CD8-positive, alpha-beta memory T cell (primary cell): ENCODE measurements at regions not wholly inside any gene's neighbourhood (a gene's known extent, or its start where the extent isn't known, plus 50 kb on each side); places are given as distances from the start of the nearest gene placed in this dataset.

Experiments used
- CTCF ChIA-PET: fragments of 350-600 bp; sonication (Branson Sonifier 250); formaldehyde crosslinking; loops from one replicate; lab custom pipeline; 2021; ENCODE audit warnings: antibody characterized with exemption; lab: Charles Lee
- POLR2A ChIA-PET: fragments of 350-600 bp; sonication (Branson Sonifier 250); formaldehyde crosslinking; loops from one replicate; lab custom pipeline; 2021; ENCODE audit warnings: antibody characterized with exemption; lab: Charles Lee
- DNase-seq, 5 donors: peaks; one replicate each; pipeline versions ENCODE4 v3.0.0 to v3.0.0-alpha.2; 2020 to 2022; ENCODE audit warnings: mixed read lengths in 1 of 5
- H3K27ac ChIP-seq: one replicate; pipeline ENCODE4 v1.7.0; 2013; ENCODE audit warnings: low read depth, mild to moderate bottlenecking, low read length, moderate library complexity
- H3K27me3 ChIP-seq: 2 replicates; pipeline ENCODE4 v1.7.0; 2013; ENCODE audit warnings: low read length, mild to moderate bottlenecking; ENCODE audit not compliant: insufficient read depth, poor library complexity, severe bottlenecking
- H3K36me3 ChIP-seq: 2 replicates; pipeline ENCODE4 v1.7.0; 2013; ENCODE audit warnings: mild to moderate bottlenecking, low read length, moderate library complexity; ENCODE audit not compliant: insufficient read depth
- H3K4me1 ChIP-seq: 2 replicates; pipeline ENCODE4 v1.7.0; 2013; ENCODE audit warnings: mild to moderate bottlenecking, low read length, moderate library complexity; ENCODE audit not compliant: insufficient read depth
- H3K4me3 ChIP-seq: 2 replicates; pipeline ENCODE4 v1.7.0; 2013; ENCODE audit warnings: mild to moderate bottlenecking, low read length
- H3K9me3 ChIP-seq: 2 replicates; pipeline ENCODE4 v1.7.0; 2013; ENCODE audit warnings: mild to moderate bottlenecking, low read length
- H3K27ac Mint-ChIP-seq, 8 donors: one replicate each; pipeline ENCODE4 v1.8.0; 2020 to 2021; ENCODE audit warnings: mixed read lengths in 8 of 8, mild to moderate bottlenecking in 6 of 8, inconsistent platforms in 3 of 8, moderate library complexity in 3 of 8
- H3K27me3 Mint-ChIP-seq, 2 donors: one replicate each; pipeline ENCODE4 v1.8.0; 2020 to 2021; ENCODE audit warnings: mixed read lengths in 2 of 2, mild to moderate bottlenecking in 1 of 2, moderate library complexity in 1 of 2
- H3K36me3 Mint-ChIP-seq, 3 donors: one replicate each; pipeline ENCODE4 v1.8.0; 2020 to 2021; ENCODE audit warnings: mixed read lengths in 3 of 3, inconsistent platforms in 1 of 3, mild to moderate bottlenecking in 1 of 3
- H3K4me1 Mint-ChIP-seq, 3 donors: one replicate each; pipeline ENCODE4 v1.8.0; 2020 to 2021; ENCODE audit warnings: mixed read lengths in 3 of 3, inconsistent platforms in 1 of 3, mild to moderate bottlenecking in 1 of 3
- H3K4me3 Mint-ChIP-seq, 7 donors: one replicate each; pipeline ENCODE4 v1.8.0; 2020 to 2021; ENCODE audit warnings: mixed read lengths in 7 of 7, mild to moderate bottlenecking in 6 of 7, moderate library complexity in 4 of 7, inconsistent platforms in 2 of 7
- H3K9me3 Mint-ChIP-seq, 5 donors: one replicate each; pipeline ENCODE4 v1.8.0; 2020 to 2022; ENCODE audit warnings: mixed read lengths in 5 of 5, mild to moderate bottlenecking in 3 of 5, moderate library complexity in 2 of 5, inconsistent platforms in 1 of 5

DNA sequence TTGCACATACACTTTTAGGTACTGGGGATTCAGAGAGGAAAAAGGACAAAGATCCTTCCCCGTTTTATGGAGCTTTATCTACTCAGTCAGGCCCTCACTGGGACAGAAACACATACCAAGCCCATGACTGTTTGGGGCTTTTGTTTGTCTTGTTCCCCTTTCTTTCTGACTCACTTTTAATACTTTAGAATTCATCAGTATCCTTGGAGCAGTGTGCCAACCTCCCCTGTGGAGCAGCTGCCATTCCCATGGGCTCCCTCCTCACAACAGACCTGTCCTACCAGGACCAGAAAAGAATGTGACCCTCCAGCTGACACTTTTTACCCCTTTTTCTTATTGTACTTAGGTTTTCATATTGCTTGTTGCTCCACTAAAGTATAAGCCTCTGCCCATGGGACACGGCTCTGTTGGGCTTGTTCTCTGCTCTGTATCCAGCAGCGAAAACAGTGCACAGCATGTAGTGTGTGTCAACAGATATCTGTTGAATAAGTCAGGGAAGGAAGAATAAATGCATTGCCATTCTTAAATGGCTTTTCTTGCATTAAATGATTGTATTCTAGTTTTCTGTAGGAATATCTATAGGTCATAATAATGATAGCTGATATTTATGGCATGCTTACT, 431.1 kb downstream of the EFNB2 start:
- Mint-ChIP-seq H3K4me3 (no peak overlapping the region), H3K36me3 (no peaks in the 10 kb centered on the region), H3K27ac (no peak overlapping the region), H3K27me3 (no peaks in the 10 kb centered on the region), H3K4me1 (no peaks in the 10 kb centered on the region), H3K9me3 (peaks cover 0 to 8% (median 0%) of the 10 kb centered on the region in 5 donors)
- ChIA-PET CTCF (no interaction called here), POLR2A (interaction anchor here (0.5 kb wide), 1 partner anchor 18 kb away, joined by 6 read pairs; no protein-coding TSS in a partner anchor)
- Histone ChIP-seq H3K36me3 (no peaks in the 10 kb centered on the region), H3K27me3 (no peaks in the 10 kb centered on the region), H3K9me3 (no peaks in the 10 kb centered on the region), H3K4me1 (no peaks in the 10 kb centered on the region), H3K4me3 (no peak overlapping the region), H3K27ac (no peak overlapping the region)
- no peak for DNase-seq

DNA sequence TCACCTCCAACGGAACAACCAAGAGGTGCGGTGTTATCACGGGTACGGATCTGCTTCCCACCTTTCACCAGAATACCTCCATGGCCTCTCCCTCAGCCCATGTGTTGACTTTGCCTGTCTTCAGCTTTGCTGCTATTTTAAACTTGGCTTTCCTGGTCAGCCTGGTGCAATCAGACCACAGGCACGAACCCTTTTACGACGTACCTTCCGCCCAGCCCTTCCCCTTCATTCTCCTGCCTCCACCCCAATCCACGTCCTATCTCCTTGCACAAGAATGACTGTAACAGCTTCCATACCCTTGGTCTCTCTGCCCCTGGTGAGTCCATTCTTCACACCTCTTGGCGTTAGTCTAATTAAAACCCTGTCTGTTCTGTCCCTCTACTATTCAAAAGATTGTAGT, 431.7 kb downstream of the EFNB2 start:
- Mint-ChIP-seq H3K27me3 (no peaks in the 10 kb centered on the region), H3K4me1 (no peaks in the 10 kb centered on the region), H3K9me3 (peaks cover 0 to 8% (median 0%) of the 10 kb centered on the region in 5 donors), H3K27ac (no peak overlapping the region), H3K36me3 (no peaks in the 10 kb centered on the region), H3K4me3 (no peak overlapping the region)
- no peaks in the 10 kb centered on the region for H3K36me3 ChIP-seq
- ChIA-PET CTCF (no interaction called here), POLR2A (no interaction called here)
- no peaks in the 10 kb centered on the region for H3K27me3 ChIP-seq
- no peak for DNase-seq
- no peaks in the 10 kb centered on the region for H3K4me1 ChIP-seq
- H3K27ac ChIP-seq = no peak overlapping the region
- no peak overlapping the region for H3K4me3 ChIP-seq
- no peaks in the 10 kb centered on the region for H3K9me3 ChIP-seq

DNA sequence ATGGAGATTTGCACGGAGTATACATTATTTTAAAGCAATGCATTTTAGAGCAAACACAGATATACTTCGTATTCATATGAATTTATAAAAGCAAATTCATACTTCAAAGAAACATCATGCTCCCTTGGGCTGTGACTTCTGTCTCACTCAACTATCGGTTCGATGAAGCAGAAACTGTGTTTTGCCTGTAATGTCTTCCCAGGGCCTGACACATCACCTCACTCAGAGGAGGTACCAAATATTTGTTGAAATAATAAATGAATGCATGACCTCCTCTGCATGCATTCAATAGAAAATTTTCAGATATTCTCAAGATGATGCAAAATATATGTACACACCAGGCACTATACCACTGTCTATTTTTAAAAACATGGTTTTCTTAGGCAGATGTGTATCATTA, 432.7 kb downstream of the EFNB2 start:
- Histone ChIP-seq H3K9me3 (no peaks in the 10 kb centered on the region), H3K27ac (no peak overlapping the region), H3K4me1 (no peaks in the 10 kb centered on the region), H3K27me3 (no peaks in the 10 kb centered on the region), H3K36me3 (no peaks in the 10 kb centered on the region), H3K4me3 (no peak overlapping the region)
- H3K4me1 Mint-ChIP-seq = no peaks in the 10 kb centered on the region
- no peaks in the 10 kb centered on the region for H3K27me3 Mint-ChIP-seq
- H3K4me3 Mint-ChIP-seq = no peak overlapping the region
- peaks cover 0 to 8% (median 0%) of the 10 kb centered on the region in 5 donors for H3K9me3 Mint-ChIP-seq
- no peak for DNase-seq
- H3K27ac Mint-ChIP-seq = no peak overlapping the region
- CTCF ChIA-PET = no interaction called here
- H3K36me3 Mint-ChIP-seq = no peaks in the 10 kb centered on the region
- POLR2A ChIA-PET = no interaction called here

DNA sequence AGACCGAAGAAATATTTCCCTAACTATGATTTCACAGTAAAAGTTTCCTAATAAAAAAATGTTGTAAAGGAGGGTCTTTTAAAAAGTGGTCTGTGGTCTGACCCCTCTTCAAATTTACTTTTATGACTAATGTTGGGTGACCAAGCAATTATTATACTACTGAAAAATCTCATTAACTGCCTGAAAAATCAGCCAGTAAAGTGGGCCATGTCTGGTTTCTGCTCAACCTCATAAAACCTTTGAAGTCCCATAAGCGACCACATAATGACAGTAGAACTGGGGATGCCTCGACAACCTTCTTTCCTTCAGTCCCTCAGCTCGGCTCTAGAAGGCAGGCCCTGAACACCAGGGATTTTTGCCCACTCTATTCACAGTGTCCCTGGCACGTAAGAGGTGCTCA, 434.3 kb downstream of the EFNB2 start:
- no peaks in the 10 kb centered on the region for H3K36me3 Mint-ChIP-seq
- Histone ChIP-seq H3K36me3 (no peaks in the 10 kb centered on the region), H3K4me3 (no peak overlapping the region), H3K27me3 (no peaks in the 10 kb centered on the region), H3K9me3 (no peaks in the 10 kb centered on the region), H3K27ac (no peak overlapping the region), H3K4me1 (no peaks in the 10 kb centered on the region)
- no peak overlapping the region for H3K27ac Mint-ChIP-seq
- DNase-seq = no peak
- CTCF ChIA-PET = no interaction called here
- POLR2A ChIA-PET = no interaction called here
- H3K9me3 Mint-ChIP-seq = peaks cover 0 to 2% (median 0%) of the 10 kb centered on the region in 5 donors
- H3K4me1 Mint-ChIP-seq = no peaks in the 10 kb centered on the region
- no peak overlapping the region for H3K4me3 Mint-ChIP-seq
- H3K27me3 Mint-ChIP-seq = no peaks in the 10 kb centered on the region

DNA sequence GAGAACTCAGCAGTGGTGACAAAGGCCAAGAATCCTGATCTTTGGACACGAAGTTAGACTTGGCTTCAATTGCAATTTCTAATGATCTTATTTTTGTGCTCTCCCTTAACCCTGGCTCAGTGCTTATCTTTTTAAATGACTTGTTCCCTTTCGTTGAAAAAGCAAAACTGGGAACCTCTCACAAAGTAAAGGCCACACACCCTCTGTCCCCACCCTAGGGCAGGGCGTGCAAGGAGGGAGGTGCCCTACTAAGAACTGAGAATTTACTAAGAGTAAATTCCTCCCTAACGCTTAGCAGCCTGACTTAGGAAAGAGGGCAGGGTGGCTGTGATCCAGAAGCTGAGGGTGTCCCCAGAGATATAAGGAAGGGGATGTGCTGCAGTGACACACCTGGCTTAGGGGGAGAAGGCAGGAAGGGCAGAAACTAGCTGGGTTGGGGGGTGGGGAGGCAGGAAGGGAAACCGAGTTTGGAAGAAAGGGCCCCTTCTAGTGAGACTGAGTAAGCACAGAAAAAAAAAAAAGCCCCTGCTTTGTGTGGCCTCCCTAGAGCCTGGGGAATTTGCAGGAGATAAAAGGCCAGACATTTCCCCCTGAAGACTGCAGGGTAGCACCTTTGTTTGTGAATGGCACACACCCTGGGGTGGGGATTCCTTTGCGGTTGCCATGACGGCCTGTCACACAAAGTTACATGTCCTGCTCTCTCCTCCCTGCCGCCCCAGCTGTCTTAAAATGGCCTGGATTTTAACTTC, 435.1 kb downstream of the EFNB2 start:
- Mint-ChIP-seq H3K4me1 (no peaks in the 10 kb centered on the region), H3K4me3 (no peak overlapping the region), H3K27me3 (no peaks in the 10 kb centered on the region), H3K36me3 (no peaks in the 10 kb centered on the region), H3K9me3 (peaks cover 0 to 2% (median 0%) of the 10 kb centered on the region in 5 donors), H3K27ac (no peak overlapping the region)
- Histone ChIP-seq H3K9me3 (no peaks in the 10 kb centered on the region), H3K4me3 (no peak overlapping the region), H3K36me3 (no peaks in the 10 kb centered on the region), H3K4me1 (no peaks in the 10 kb centered on the region), H3K27ac (no peak overlapping the region), H3K27me3 (no peaks in the 10 kb centered on the region)
- DNase-seq = no peak
- ChIA-PET CTCF (no interaction called here), POLR2A (no interaction called here)

DNA sequence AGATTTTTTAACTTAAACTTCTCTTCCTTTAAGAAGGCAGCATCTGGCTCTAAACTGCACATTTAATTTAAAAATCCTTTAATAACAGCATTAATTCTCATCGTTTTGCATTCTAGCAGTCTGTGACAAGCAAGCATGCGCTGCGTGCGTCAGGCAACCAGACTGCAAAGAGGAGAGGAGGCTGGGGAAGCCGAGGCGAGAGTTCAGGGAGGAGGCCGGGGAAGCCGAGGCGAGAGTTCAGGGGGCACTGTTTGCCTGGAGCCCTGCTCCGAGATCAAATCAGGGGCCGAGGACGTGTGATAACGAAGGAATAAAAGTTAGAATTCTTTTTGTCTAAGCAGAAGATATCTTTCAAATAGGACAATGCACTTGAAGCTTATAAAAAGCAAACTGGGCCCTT, 435.7 kb downstream of the EFNB2 start:
- H3K27me3 ChIP-seq = no peaks in the 10 kb centered on the region
- no peak overlapping the region for H3K27ac ChIP-seq
- no peaks in the 10 kb centered on the region for H3K36me3 ChIP-seq
- Mint-ChIP-seq H3K27ac (no peak overlapping the region), H3K4me3 (no peak overlapping the region), H3K27me3 (no peaks in the 10 kb centered on the region), H3K4me1 (no peaks in the 10 kb centered on the region), H3K36me3 (no peaks in the 10 kb centered on the region), H3K9me3 (peaks cover 0 to 2% (median 0%) of the 10 kb centered on the region in 5 donors)
- H3K4me3 ChIP-seq = no peak overlapping the region
- H3K9me3 ChIP-seq = no peaks in the 10 kb centered on the region
- H3K4me1 ChIP-seq = no peaks in the 10 kb centered on the region
- POLR2A ChIA-PET = no interaction called here
- CTCF ChIA-PET = no interaction called here
- no peak for DNase-seq

DNA sequence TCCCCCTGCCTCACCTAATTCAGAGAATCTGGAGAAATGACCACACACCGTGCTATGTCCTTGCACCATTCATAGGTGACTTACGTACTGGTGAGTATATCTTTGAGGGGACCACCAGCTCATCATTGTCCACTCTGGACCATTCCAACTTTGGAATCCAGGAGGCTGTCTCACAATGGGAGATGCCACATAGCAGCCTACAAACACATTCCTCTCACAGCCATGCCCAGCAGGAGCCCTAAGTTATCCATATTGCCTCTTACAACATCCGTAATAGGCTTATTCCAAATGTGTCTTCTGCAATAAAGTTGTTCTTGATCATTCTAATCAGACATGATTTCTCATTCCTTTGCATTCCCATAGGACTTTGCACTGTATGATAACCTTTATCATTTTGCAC, 436.7 kb downstream of the EFNB2 start:
- no peaks in the 10 kb centered on the region for H3K36me3 ChIP-seq
- H3K27me3 ChIP-seq = no peaks in the 10 kb centered on the region
- CTCF ChIA-PET = no interaction called here
- no peaks in the 10 kb centered on the region for H3K9me3 ChIP-seq
- H3K4me3 ChIP-seq = no peak overlapping the region
- no peaks in the 10 kb centered on the region for H3K4me1 Mint-ChIP-seq
- no peaks in the 10 kb centered on the region for H3K27me3 Mint-ChIP-seq
- peaks cover 0 to 2% (median 0%) of the 10 kb centered on the region in 5 donors for H3K9me3 Mint-ChIP-seq
- DNase-seq = no peak
- no peak overlapping the region for H3K27ac ChIP-seq
- no peak overlapping the region for H3K4me3 Mint-ChIP-seq
- POLR2A ChIA-PET = no interaction called here
- H3K36me3 Mint-ChIP-seq = no peaks in the 10 kb centered on the region
- no peak overlapping the region for H3K27ac Mint-ChIP-seq
- H3K4me1 ChIP-seq = no peaks in the 10 kb centered on the region

DNA sequence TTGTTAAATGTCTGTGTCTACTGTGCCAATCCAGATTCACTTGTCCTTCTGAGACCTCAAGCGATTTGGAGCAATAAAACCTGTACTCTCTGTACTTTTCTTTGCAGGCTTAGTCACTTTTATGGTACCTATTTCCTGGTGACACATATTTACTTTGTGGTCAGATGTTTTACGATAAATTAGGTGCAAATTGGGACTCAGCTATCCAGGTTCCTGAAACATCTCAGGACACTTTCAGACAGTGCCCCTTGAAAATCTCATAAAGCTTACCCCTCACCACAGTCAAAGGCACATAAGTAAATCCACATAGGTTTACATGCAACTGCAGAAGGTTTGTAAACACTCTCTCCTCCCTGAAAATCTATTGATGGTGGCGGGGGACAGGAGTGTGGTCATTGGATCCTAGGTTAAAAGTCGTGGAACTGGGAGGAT, 438.8 kb downstream of the EFNB2 start:
- POLR2A ChIA-PET = no interaction called here
- no peaks in the 10 kb centered on the region for H3K36me3 Mint-ChIP-seq
- Histone ChIP-seq H3K27me3 (no peaks in the 10 kb centered on the region), H3K9me3 (no peaks in the 10 kb centered on the region), H3K4me1 (no peaks in the 10 kb centered on the region), H3K36me3 (no peaks in the 10 kb centered on the region), H3K4me3 (no peak overlapping the region), H3K27ac (no peak overlapping the region)
- H3K27ac Mint-ChIP-seq = no peak overlapping the region
- H3K9me3 Mint-ChIP-seq = peaks cover 0 to 7% (median 0%) of the 10 kb centered on the region in 5 donors
- no peak overlapping the region for H3K4me3 Mint-ChIP-seq
- CTCF ChIA-PET = no interaction called here
- H3K27me3 Mint-ChIP-seq = no peaks in the 10 kb centered on the region
- H3K4me1 Mint-ChIP-seq = no peaks in the 10 kb centered on the region
- DNase-seq = no peak
